Fibroblast of peridontal ligament (primary cell): ENCODE measurements at regions not wholly inside any gene's neighbourhood (a gene's known extent, or its start where the extent isn't known, plus 50 kb on each side); places are given as distances from the start of the nearest gene placed in this dataset.
"Not testable (repeated sequence)": the region's sequence is repeated elsewhere in the genome, so short reads cannot be mapped to it uniquely, and the experiment has no call there.

Experiments used
- DNase-seq: peaks from one replicate; pipeline ENCODE4 v3.0.0-alpha.2; 2010; ENCODE audit errors: extremely low read depth

- no peak for DNase-seq
These were observed 147.5 kb upstream of the TACR3 start for GRCh38 chr4:103867311-103867710.

GRCh38 chr4:103853627-103854026 is 133.8 kb upstream of the TACR3 start:
- DNase-seq = no peak

- no peak for DNase-seq
These were observed 133.4 kb upstream of the TACR3 start for GRCh38 chr4:103853146-103853545.

GRCh38 chr4:103845075-103845474 is 125.3 kb upstream of the TACR3 start:
- DNase-seq = no peak

GRCh38 chr4:103842637-103843239 is 123.0 kb upstream of the TACR3 start:
- no peak for DNase-seq

GRCh38 chr4:103842076-103842475 is 122.3 kb upstream of the TACR3 start:
- no peak for DNase-seq

GRCh38 chr4:103810308-103810707 is 90.5 kb upstream of the TACR3 start:
- not testable (repeated sequence) for DNase-seq

GRCh38 chr4:103802766-103803165 is 83.0 kb upstream of the TACR3 start:
- DNase-seq = no peak

GRCh38 chr4:103787057-103787456 is 67.3 kb upstream of the TACR3 start:
- no peak for DNase-seq

GRCh38 chr4:103786593-103786992 is 66.8 kb upstream of the TACR3 start:
- DNase-seq = no peak

GRCh38 chr4:103786014-103786413 is 66.2 kb upstream of the TACR3 start:
- DNase-seq = peak; percentile 10

- no peak for DNase-seq
These were observed 58.4 kb upstream of the TACR3 start for GRCh38 chr4:103778221-103778620.

- no peak for DNase-seq
These were observed 54.6 kb upstream of the TACR3 start for GRCh38 chr4:103774326-103774825.

GRCh38 chr4:103773691-103774231 is 54.0 kb upstream of the TACR3 start:
- no peak for DNase-seq
